HG02610 (cell line): ENCODE measurements at regions not wholly inside any gene's neighbourhood (a gene's known extent, or its start where the extent isn't known, plus 50 kb on each side); places are given as distances from the start of the nearest gene placed in this dataset.

Experiments used
- ATAC-seq: cut with Tn5 transposase; IDR thresholded peaks from one replicate; pipeline ENCODE4 v1.9.1; 2021; ENCODE audit warnings: mild to moderate bottlenecking, moderate library complexity; ENCODE audit not compliant: unreplicated experiment

GRCh38 chr17:36727577-36727976 lies 126.2 kb downstream of the MRM1 start:
- no peak for ATAC-seq

- ATAC-seq = no peak
These were observed 126.9 kb downstream of the MRM1 start for GRCh38 chr17:36728030-36728991.

- ATAC-seq = no peak
These were observed 128.9 kb downstream of the MRM1 start for GRCh38 chr17:36730095-36730808.

- no peak for ATAC-seq
These were observed 129.6 kb downstream of the MRM1 start for GRCh38 chr17:36730857-36731490.

- ATAC-seq = no peak
These were observed 130.4 kb downstream of the MRM1 start for GRCh38 chr17:36731811-36732210.

GRCh38 chr17:36732351-36732750 lies 131.0 kb downstream of the MRM1 start:
- ATAC-seq = no peak

- ATAC-seq = no peak
These were observed 135.1 kb downstream of the MRM1 start for GRCh38 chr17:36736201-36737156.

GRCh38 chr17:36739208-36739607 lies 137.8 kb downstream of the MRM1 start:
- ATAC-seq = no peak

GRCh38 chr17:36740157-36740556 lies 138.8 kb downstream of the MRM1 start:
- ATAC-seq = no peak

- no peak for ATAC-seq
These were observed 139.9 kb downstream of the MRM1 start for GRCh38 chr17:36741019-36741902.

- no peak for ATAC-seq
These were observed 141.1 kb downstream of the MRM1 start for GRCh38 chr17:36742267-36743000.

- ATAC-seq = no peak
These were observed 141.7 kb downstream of the MRM1 start for GRCh38 chr17:36743130-36743529.

- no peak for ATAC-seq
These were observed 145.1 kb downstream of the MRM1 start for GRCh38 chr17:36746381-36747053.

- no peak for ATAC-seq
These were observed 146.5 kb downstream of the MRM1 start for GRCh38 chr17:36747861-36748260.

- no peak for ATAC-seq
These were observed 146.9 kb downstream of the MRM1 start for GRCh38 chr17:36748272-36748671.

GRCh38 chr17:36749493-36749892 lies 148.1 kb downstream of the MRM1 start:
- ATAC-seq = no peak

- ATAC-seq = no peak
These were observed 149.0 kb downstream of the MRM1 start for GRCh38 chr17:36750316-36750885.
